WTC11 (cell line): ENCODE measurements at regions not wholly inside any gene's neighbourhood (a gene's known extent, or its start where the extent isn't known, plus 50 kb on each side); places are given as distances from the start of the nearest gene placed in this dataset.

Experiments
- ATAC-seq: fragments of 200-7000 bp; cut with Tn5 transposase; 2 replicates; pipeline ENCODE4 v1.10.0; 2021; ENCODE audit warnings: mild to moderate bottlenecking, moderate library complexity
- CTCF ChIA-PET: fragments of 300-600 bp; sonication (Branson Sonifier 250); formaldehyde crosslinking; loops from one replicate; lab custom pipeline; 2021; ENCODE audit warnings: antibody characterized with exemption; lab: Charles Lee
- POLR2A ChIA-PET: fragments of 350-600 bp; sonication (Branson Sonifier 250); formaldehyde crosslinking; loops from one replicate; lab custom pipeline; 2021; ENCODE audit warnings: antibody characterized with exemption; lab: Charles Lee
- DNase-seq: peaks from one replicate; pipeline ENCODE4 v3.0.0; 2021; ENCODE audit warnings: low spot score
- H3K27ac Mint-ChIP-seq: 2 replicates; pipeline ENCODE4 v1.8.0; 2021; ENCODE audit warnings: mixed read lengths
- H3K27me3 Mint-ChIP-seq: 2 replicates; pipeline ENCODE4 v1.8.0; 2021; ENCODE audit warnings: low read depth, mild to moderate bottlenecking, moderate library complexity, mixed read lengths
- H3K36me3 Mint-ChIP-seq: 2 replicates; pipeline ENCODE4 v1.8.0; 2021; ENCODE audit warnings: mixed read lengths
- H3K4me1 Mint-ChIP-seq: 2 replicates; pipeline ENCODE4 v1.8.0; 2022; ENCODE audit warnings: mixed read lengths
- H3K4me3 Mint-ChIP-seq: 2 replicates; pipeline ENCODE4 v1.8.0; 2021; ENCODE audit warnings: mild to moderate bottlenecking, moderate library complexity, mixed read lengths
- H3K9me3 Mint-ChIP-seq: 2 replicates; pipeline ENCODE4 v1.8.0; 2021; ENCODE audit warnings: mixed read lengths
- AR ChIP-seq: fragments of 250-450 bp; sonication (Bioruptor Pico); IDR thresholded peaks from 2 replicates; pipeline ENCODE4 v1.9.0; 2021; ENCODE audit warnings: mild to moderate bottlenecking
- ATF2 ChIP-seq: sonication (generic); formaldehyde crosslinking; IDR thresholded peaks from 2 replicates; pipeline ENCODE4 v1.8.1; 2022; ENCODE audit warnings: low read depth, missing genetic modification reagents, borderline replicate concordance
- ATF6 ChIP-seq: sonication (generic); formaldehyde crosslinking; IDR thresholded peaks from 2 replicates; pipeline ENCODE4 v1.8.1; 2023; ENCODE audit warnings: mild to moderate bottlenecking, missing genetic modification reagents
- ERG ChIP-seq: fragments of 250-450 bp; sonication (Bioruptor Pico); IDR thresholded peaks from 2 replicates; pipeline ENCODE4 v1.8.0; 2021; ENCODE audit warnings: mild to moderate bottlenecking
- GTF2I ChIP-seq: fragments of 250-450 bp; sonication (Bioruptor Pico); conservative IDR thresholded peaks from 2 replicates; pipeline ENCODE4 v1.4.0; 2021; ENCODE audit warnings: mild to moderate bottlenecking
- MYBL2 ChIP-seq: sonication (generic); formaldehyde crosslinking; IDR thresholded peaks from 2 replicates; pipeline ENCODE4 v1.8.1; 2023; ENCODE audit warnings: mild to moderate bottlenecking, moderate library complexity, missing genetic modification reagents
- NFE2L1 ChIP-seq: sonication (generic); formaldehyde crosslinking; IDR thresholded peaks from 2 replicates; pipeline ENCODE4 v1.8.1; 2023; ENCODE audit warnings: missing genetic modification reagents
- NR1H2 ChIP-seq: sonication (generic); formaldehyde crosslinking; IDR thresholded peaks from 2 replicates; pipeline ENCODE4 v1.9.0; 2021; ENCODE audit warnings: mild to moderate bottlenecking, moderate library complexity, missing genetic modification reagents
- PRRX2 ChIP-seq: fragments of 250-450 bp; sonication (Bioruptor Pico); IDR thresholded peaks from 2 replicates; pipeline ENCODE4 v1.8.0; 2021; ENCODE audit warnings: mild to moderate bottlenecking
- SOX15 ChIP-seq: fragments of 250-450 bp; sonication (Bioruptor Pico); IDR thresholded peaks from 2 replicates; pipeline ENCODE4 v1.9.0; 2021; ENCODE audit warnings: mild to moderate bottlenecking
- ZNF138 ChIP-seq: sonication (generic); formaldehyde crosslinking; conservative IDR thresholded peaks from 2 replicates; pipeline ENCODE4 v1.8.1; 2022; ENCODE audit warnings: mild to moderate bottlenecking, moderate library complexity, missing genetic modification reagents
- ZNF425 ChIP-seq: fragments of 250-450 bp; sonication (Bioruptor Pico); conservative IDR thresholded peaks from 2 replicates; pipeline ENCODE4 v1.9.0; 2021; ENCODE audit warnings: mild to moderate bottlenecking

- Mint-ChIP-seq H3K27ac (no peak overlapping the region), H3K4me3 (no peak overlapping the region), H3K4me1 (peaks cover 33% of the 10 kb centered on the region), H3K27me3 (no peaks in the 10 kb centered on the region), H3K36me3 (no peaks in the 10 kb centered on the region), H3K9me3 (no peaks in the 10 kb centered on the region)
- DNase-seq: no peak
- TF ChIP-seq ATF2 (CRISPR knock-in tag) (no peak), GTF2I (0 out of 2 replicates have a peak, but pooled peaks have one; percentile 19)
- peak; percentile 43; the same call in 1 of the 2 replicates for ATAC-seq
- ChIA-PET POLR2A (no interaction called here), CTCF (interaction anchor here (1.7 kb wide), 1 partner anchor 11 kb away, joined by 5 read pairs; no protein-coding TSS in a partner anchor)
These were observed 107.2 kb upstream of the KIT start for GRCh38 chr4:54550395-54551171.

- DNase-seq (no peak), ATAC-seq (no peak)
- H3K9me3 Mint-ChIP-seq: no peaks in the 10 kb centered on the region
- no peaks in the 10 kb centered on the region for H3K27me3 Mint-ChIP-seq
- no peak overlapping the region for H3K27ac Mint-ChIP-seq
- no peak for TF ChIP-seq MYBL2 (CRISPR knock-in tag)
- TF ChIP-seq ZNF138 (CRISPR knock-in tag): no peak
- no peak for TF ChIP-seq NR1H2 (CRISPR knock-in tag)
- no peak for TF ChIP-seq AR (CRISPR knock-in tag)
- TF ChIP-seq ERG: no peak
- TF ChIP-seq ZNF425: no peak
- no peak for TF ChIP-seq NFE2L1 (CRISPR knock-in tag)
- no peak for TF ChIP-seq SOX15
- no peak for TF ChIP-seq PRRX2
- no peak for TF ChIP-seq ATF6 (CRISPR knock-in tag)
- peaks cover 24% of the 10 kb centered on the region for H3K4me1 Mint-ChIP-seq
- ChIA-PET CTCF (no interaction called here), POLR2A (no interaction called here)
- H3K36me3 Mint-ChIP-seq: no peaks in the 10 kb centered on the region
- H3K4me3 Mint-ChIP-seq: no peak overlapping the region
These were observed 104.8 kb upstream of the KIT start for GRCh38 chr4:54553001-54553400.
